ENCODE measurements at regions not wholly inside any gene's neighbourhood (a gene's known extent, or its start where the extent isn't known, plus 50 kb on each side); places are given as distances from the start of the nearest gene placed in this dataset.
"Not testable (repeated sequence)": the region's sequence is repeated elsewhere in the genome, so short reads cannot be mapped to it uniquely, and the experiment has no call there.

DNA sequence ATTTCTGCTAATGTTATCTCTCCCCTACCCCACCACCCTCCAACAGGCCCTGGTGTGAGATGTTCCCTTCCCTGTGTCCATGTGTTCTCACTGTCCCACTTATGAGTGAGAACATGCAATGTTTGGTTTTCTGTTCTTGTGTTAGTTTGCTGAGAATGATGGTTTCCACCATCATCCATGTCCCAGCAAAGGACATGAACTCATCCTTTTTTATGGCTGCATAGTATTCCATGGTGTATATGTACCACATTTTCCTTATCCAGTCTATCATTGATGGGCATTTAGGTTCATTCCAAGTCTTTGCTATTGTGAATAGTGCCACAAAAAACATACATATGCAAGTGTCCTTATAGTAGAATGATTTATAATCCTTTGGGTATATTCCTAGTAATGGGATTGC, 104.5 kb downstream of the ZNF33B start:
- H3K36me3 Mint-ChIP-seq, H3K27me3 Mint-ChIP-seq, H3K4me1 Mint-ChIP-seq, H3K27ac Mint-ChIP-seq, H3K4me3 Mint-ChIP-seq: not testable (repeated sequence)
- peaks cover 11 to 28% (median 27%) of the 10 kb centered on the region in 3 donors for H3K9me3 Mint-ChIP-seq

DNA sequence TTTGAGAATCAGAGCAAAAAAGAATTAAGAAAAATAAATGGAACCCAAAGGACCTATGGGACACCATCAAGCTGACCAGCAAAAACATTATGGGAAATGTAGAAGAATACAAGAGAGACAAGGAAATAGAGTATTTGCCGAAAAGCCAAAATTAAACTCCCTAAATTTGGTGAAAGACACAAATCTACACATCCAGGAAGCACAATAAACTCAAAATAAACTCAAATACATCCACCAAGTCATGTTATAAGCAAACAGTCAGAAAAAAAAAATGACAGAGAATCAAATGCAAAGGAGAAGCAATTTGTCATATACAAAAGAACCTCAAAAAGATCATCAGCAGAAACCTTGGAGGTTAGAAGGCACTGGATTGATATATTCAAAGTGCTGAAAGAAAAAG, 105.4 kb downstream of the ZNF33B start:
- Mint-ChIP-seq H3K27me3 (no peaks in the 10 kb centered on the region), H3K36me3 (peaks cover 4% of the 10 kb centered on the region), H3K4me1 (no peaks in the 10 kb centered on the region), H3K4me3 (no peak overlapping the region), H3K27ac (no peak overlapping the region), H3K9me3 (peaks cover 12 to 23% (median 20%) of the 10 kb centered on the region in 3 donors)

GRCh38 chr10:42523098-42523497, 115.3 kb downstream of the ZNF33B start:
- no peak overlapping the region for H3K27ac Mint-ChIP-seq
- H3K9me3 Mint-ChIP-seq: peaks cover 15 to 50% (median 36%) of the 10 kb centered on the region in 3 donors
- no peaks in the 10 kb centered on the region for H3K4me1 Mint-ChIP-seq
- no peak overlapping the region for H3K4me3 Mint-ChIP-seq
- peaks cover 40% of the 10 kb centered on the region for H3K36me3 Mint-ChIP-seq
- no peaks in the 10 kb centered on the region for H3K27me3 Mint-ChIP-seq

DNA sequence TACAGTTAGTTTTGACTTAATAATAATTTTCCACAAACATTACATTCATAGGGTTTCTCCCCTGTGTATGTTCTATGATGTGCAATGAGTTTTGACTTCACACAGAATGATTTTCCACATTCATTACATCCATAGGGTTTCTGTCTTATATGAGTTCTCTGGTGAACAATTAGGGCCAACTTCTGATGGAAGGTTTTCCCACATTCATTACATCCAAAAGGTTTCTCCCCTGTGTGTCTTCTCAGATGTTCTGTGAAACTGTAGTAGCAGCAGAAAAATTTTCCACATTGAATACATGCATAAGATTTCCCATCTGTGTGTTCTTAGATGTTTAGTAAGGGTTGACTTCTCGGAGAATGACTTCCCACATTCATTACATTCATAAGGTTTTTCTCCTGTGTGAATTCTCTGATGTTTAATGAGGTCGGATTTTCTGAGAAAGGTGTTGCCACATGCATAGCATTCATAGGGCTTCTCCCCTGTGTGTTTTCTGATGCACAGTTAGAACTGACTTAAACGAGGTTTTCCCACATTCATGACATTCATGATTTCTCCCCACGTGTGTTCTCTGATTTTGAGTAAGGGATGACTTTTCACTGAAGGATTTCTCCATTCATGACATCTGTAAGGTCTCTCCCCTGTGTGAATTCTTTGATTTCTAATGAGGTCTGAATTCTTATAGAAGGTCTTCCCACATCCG, 118.5 kb downstream of the ZNF33B start:
- Mint-ChIP-seq H3K4me3 (no peak overlapping the region), H3K4me1 (no peaks in the 10 kb centered on the region), H3K9me3 (peaks cover 22 to 55% (median 43%) of the 10 kb centered on the region in 3 donors), H3K36me3 (peaks cover 36% of the 10 kb centered on the region), H3K27ac (no peak overlapping the region), H3K27me3 (no peaks in the 10 kb centered on the region)

DNA sequence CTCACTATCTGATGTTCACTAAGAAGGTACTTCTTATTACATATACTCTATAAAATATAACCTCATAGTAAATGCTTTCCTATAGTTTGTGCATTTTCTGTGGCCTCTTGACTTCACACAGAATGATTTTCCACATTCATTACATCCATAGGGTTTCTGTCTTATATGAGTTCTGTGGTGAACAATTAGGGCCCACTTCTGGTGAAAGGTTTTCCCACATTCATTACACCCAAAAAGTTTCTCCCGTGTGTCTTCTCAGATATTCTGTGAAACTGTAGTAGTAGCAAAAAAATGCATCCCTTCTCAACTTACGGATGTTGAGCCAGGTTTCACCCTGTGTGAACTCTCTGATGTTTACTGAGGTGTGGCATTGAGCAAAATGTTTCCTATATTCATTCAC, 119.3 kb downstream of the ZNF33B start:
- peaks cover 20 to 52% (median 40%) of the 10 kb centered on the region in 3 donors for H3K9me3 Mint-ChIP-seq
- H3K4me3 Mint-ChIP-seq: no peak overlapping the region
- H3K4me1 Mint-ChIP-seq: no peaks in the 10 kb centered on the region
- peaks cover 32% of the 10 kb centered on the region for H3K36me3 Mint-ChIP-seq
- no peak overlapping the region for H3K27ac Mint-ChIP-seq
- no peaks in the 10 kb centered on the region for H3K27me3 Mint-ChIP-seq

DNA sequence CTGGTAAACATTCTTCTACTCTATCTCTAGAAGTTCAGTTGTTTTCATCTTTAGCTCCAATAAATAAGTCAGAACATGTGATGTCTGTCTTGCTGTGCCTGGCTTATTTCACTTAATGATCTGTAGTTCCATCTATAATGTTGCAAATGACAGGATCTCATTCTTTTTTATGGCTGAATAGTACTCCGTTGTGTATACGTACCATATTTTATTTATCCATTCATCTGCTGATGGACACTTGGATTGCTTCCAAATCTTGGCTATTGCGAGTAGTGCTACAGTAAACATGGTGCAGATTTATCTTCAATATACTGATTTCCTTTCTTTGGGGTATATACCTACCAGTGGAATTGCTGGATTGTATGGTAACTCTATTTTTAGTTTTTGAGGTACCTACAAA, 124.4 kb downstream of the ZNF33B start:
- no peak overlapping the region for H3K27ac Mint-ChIP-seq
- no peak overlapping the region for H3K4me3 Mint-ChIP-seq
- no peaks in the 10 kb centered on the region for H3K27me3 Mint-ChIP-seq
- peaks cover 5% of the 10 kb centered on the region for H3K36me3 Mint-ChIP-seq
- H3K9me3 Mint-ChIP-seq: peaks cover 20 to 47% (median 32%) of the 10 kb centered on the region in 3 donors
- no peaks in the 10 kb centered on the region for H3K4me1 Mint-ChIP-seq

DNA sequence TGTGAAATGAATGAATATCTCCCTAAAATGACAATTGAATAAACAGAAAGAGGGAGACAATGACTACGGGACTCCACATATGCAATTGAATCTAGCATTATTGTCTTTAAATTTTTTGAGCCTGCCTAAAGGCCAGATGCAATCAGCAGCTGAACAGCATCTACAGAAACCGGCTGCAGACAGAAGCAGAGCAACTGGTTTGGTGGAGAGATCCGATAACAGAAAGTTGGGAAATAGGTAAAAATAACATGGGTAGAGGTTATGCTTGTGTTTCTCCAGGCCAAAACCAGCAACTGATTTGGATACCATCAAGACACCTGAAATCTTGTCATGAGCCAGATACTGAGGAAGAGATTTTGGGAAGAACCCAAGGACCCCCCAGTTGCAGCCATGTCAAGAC, 146.6 kb downstream of the ZNF33B start:
- H3K9me3 Mint-ChIP-seq: peaks cover 2 to 19% (median 2%) of the 10 kb centered on the region in 3 donors
- no peaks in the 10 kb centered on the region for H3K4me1 Mint-ChIP-seq
- no peak overlapping the region for H3K27ac Mint-ChIP-seq
- H3K27me3 Mint-ChIP-seq: peaks cover 1% of the 10 kb centered on the region
- no peaks in the 10 kb centered on the region for H3K36me3 Mint-ChIP-seq
- H3K4me3 Mint-ChIP-seq: no peak overlapping the region

GRCh38 chr10:42491001-42491592, 147.3 kb downstream of the ZNF33B start:
- no peak overlapping the region for H3K27ac Mint-ChIP-seq
- no peak overlapping the region for H3K4me3 Mint-ChIP-seq
- H3K27me3 Mint-ChIP-seq: peaks cover 1% of the 10 kb centered on the region
- H3K9me3 Mint-ChIP-seq: peaks cover 2 to 21% (median 2%) of the 10 kb centered on the region in 3 donors
- H3K36me3 Mint-ChIP-seq: no peaks in the 10 kb centered on the region
- H3K4me1 Mint-ChIP-seq: no peaks in the 10 kb centered on the region

- Mint-ChIP-seq H3K27me3 (peaks cover 1% of the 10 kb centered on the region), H3K27ac (no peak overlapping the region)
These were observed 148.0 kb downstream of the ZNF33B start for GRCh38 chr10:42490368-42490767.

GRCh38 chr10:42488416-42488815, 150.0 kb downstream of the ZNF33B start:
- Mint-ChIP-seq H3K4me1 (no peaks in the 10 kb centered on the region), H3K4me3 (no peak overlapping the region), H3K27me3 (peaks cover 1% of the 10 kb centered on the region), H3K36me3 (peaks cover 1% of the 10 kb centered on the region), H3K9me3 (peaks cover 5 to 18% (median 5%) of the 10 kb centered on the region in 3 donors), H3K27ac (no peak overlapping the region)

More at GRCh38 chr10:42490368-42490767, 148.0 kb downstream of the ZNF33B start:
- no peak overlapping the region for H3K4me3 Mint-ChIP-seq
- peaks cover 1% of the 10 kb centered on the region for H3K36me3 Mint-ChIP-seq
- no peaks in the 10 kb centered on the region for H3K4me1 Mint-ChIP-seq
- peaks cover 2 to 21% (median 3%) of the 10 kb centered on the region in 3 donors for H3K9me3 Mint-ChIP-seq

GRCh38 chr10:42482411-42482810, 156.0 kb downstream of the ZNF33B start:
- Mint-ChIP-seq H3K27me3 (peaks cover 1% of the 10 kb centered on the region), H3K4me3 (no peak overlapping the region), H3K36me3 (peaks cover 1% of the 10 kb centered on the region), H3K27ac (no peak overlapping the region), H3K9me3 (peaks cover 2 to 6% (median 3%) of the 10 kb centered on the region in 3 donors), H3K4me1 (no peaks in the 10 kb centered on the region)

DNA sequence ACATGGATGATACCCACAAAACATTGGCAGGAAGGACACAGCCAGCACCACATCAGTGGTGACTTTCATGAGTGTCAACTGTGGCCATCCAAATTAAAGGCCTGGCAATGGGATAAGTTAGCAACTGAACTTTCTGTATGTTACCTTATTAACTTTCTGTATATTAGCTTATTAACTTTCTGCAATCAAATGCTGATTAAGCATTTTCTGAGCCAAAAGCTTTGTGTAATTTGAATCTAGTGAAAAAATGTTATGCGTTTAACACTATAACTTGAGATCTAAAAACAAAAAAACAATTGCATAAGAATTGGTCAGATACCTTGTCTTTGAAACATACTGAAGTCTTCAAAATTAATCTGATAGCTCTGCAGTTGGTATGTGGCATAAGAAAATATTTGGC, 159.3 kb downstream of the ZNF33B start:
- H3K36me3 Mint-ChIP-seq: no peaks in the 10 kb centered on the region
- no peak overlapping the region for H3K27ac Mint-ChIP-seq
- H3K4me3 Mint-ChIP-seq: no peak overlapping the region
- peaks cover 13% of the 10 kb centered on the region for H3K27me3 Mint-ChIP-seq
- peaks cover 0 to 7% (median 4%) of the 10 kb centered on the region in 3 donors for H3K9me3 Mint-ChIP-seq
- peaks cover 0 to 2% (median 0%) of the 10 kb centered on the region in 3 donors for H3K4me1 Mint-ChIP-seq

DNA sequence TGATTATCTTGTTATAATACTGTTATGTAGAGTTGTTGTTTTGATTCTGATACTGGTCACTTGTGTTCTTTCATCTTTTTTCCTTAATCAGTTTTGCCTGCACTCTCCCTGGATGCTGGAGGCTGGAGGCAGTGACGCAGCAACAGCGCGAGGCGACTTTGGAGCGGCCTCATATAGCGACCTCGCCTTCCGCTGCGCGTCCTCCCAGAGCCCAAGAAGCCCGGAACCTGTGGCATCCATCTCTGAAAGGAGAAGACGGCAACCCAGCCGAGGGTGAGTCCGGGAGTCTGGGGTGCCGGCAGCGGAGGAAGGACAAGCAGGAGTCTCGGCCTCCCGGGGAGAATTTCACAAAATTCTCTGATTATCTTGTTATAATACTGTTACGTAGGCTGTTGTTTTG, 161.2 kb downstream of the ZNF33B start:
- Mint-ChIP-seq H3K9me3 (peaks cover 0 to 7% (median 4%) of the 10 kb centered on the region in 3 donors), H3K36me3 (no peaks in the 10 kb centered on the region), H3K27ac (no peak overlapping the region), H3K27me3 (peaks cover 13% of the 10 kb centered on the region), H3K4me3 (no peak overlapping the region), H3K4me1 (peaks cover 0 to 2% (median 0%) of the 10 kb centered on the region in 3 donors)

DNA sequence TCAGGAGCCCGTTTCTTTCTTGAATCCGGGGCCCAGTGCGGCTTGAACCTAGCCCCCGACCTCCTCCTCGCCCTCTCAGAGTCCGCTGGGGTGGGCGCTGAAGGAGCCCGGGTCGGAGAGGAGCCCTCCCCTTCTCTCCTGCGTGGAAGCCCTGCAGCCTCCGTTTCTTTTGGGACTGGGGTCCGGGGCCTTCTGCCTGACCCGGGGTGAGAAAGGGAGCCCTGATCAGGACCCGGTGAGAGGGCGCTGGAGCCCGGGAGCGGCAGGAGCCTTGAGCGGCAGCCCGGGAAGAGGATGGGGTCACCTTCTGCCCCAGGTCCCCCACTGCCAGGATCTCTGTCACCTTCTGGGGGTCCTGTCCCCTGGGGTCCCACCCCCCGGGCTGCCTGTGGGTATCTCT, 162.3 kb downstream of the ZNF33B start:
- Mint-ChIP-seq H3K27me3 (peaks cover 13% of the 10 kb centered on the region), H3K9me3 (peaks cover 0 to 7% (median 4%) of the 10 kb centered on the region in 3 donors), H3K4me1 (peaks cover 0 to 2% (median 0%) of the 10 kb centered on the region in 3 donors), H3K27ac (no peak overlapping the region), H3K36me3 (no peaks in the 10 kb centered on the region), H3K4me3 (no peak overlapping the region)

- no peaks in the 10 kb centered on the region for H3K36me3 Mint-ChIP-seq
- peaks cover 13% of the 10 kb centered on the region for H3K27me3 Mint-ChIP-seq
- no peak overlapping the region for H3K4me3 Mint-ChIP-seq
- H3K4me1 Mint-ChIP-seq: peaks cover 0 to 2% (median 0%) of the 10 kb centered on the region in 3 donors
- H3K27ac Mint-ChIP-seq: no peak overlapping the region
- peaks cover 0 to 7% (median 4%) of the 10 kb centered on the region in 3 donors for H3K9me3 Mint-ChIP-seq
These were observed 162.9 kb downstream of the ZNF33B start for GRCh38 chr10:42475168-42476098.

All from IgD-negative memory B cell (primary cell).